Neural cell (in vitro differentiated cells): ENCODE measurements at regions not wholly inside any gene's neighbourhood (a gene's known extent, or its start where the extent isn't known, plus 50 kb on each side); places are given as distances from the start of the nearest gene placed in this dataset.

Experiments used
- H2AFZ ChIP-seq: fragments of 200-600, 300-800 bp; sonication (generic), shearing (Covaris generic); 2 replicates; pipeline ENCODE4 v1.6.0; 2014; ENCODE audit warnings: low read depth, mild to moderate bottlenecking, antibody characterized with exemption, low read length, moderate library complexity
- H3F3A ChIP-seq: fragments of 200-600 bp; shearing (Covaris generic); 2 replicates; pipeline ENCODE4 v1.6.1; 2016; ENCODE audit warnings: mild to moderate bottlenecking, moderate library complexity, mixed read lengths, antibody characterized with exemption, low read length; ENCODE audit not compliant: insufficient read depth, poor library complexity, severe bottlenecking
- H3K27ac ChIP-seq: fragments of 200-600, 300-800 bp; sonication (generic), shearing (Covaris generic); 2 replicates; pipeline ENCODE4 v1.5.1; 2014; ENCODE audit warnings: mild to moderate bottlenecking, low read length, moderate library complexity
- H3K27me3 ChIP-seq: fragments of 300-800, 200-600 bp; sonication (generic), shearing (Covaris generic); 2 replicates; pipeline ENCODE4 v1.6.0; 2014; ENCODE audit warnings: mild to moderate bottlenecking, low read depth, low read length, moderate library complexity; ENCODE audit not compliant: insufficient read depth
- H3K36me3 ChIP-seq: fragments of 300-800, 200-600 bp; sonication (generic), shearing (Covaris generic); 2 replicates; pipeline ENCODE4 v1.5.1; 2014; ENCODE audit warnings: mild to moderate bottlenecking, antibody characterized with exemption, low read length, moderate library complexity; ENCODE audit not compliant: insufficient read depth
- H3K4me2 ChIP-seq: fragments of 300-800, 200-600 bp; sonication (generic), shearing (Covaris generic); 2 replicates; pipeline ENCODE4 v1.6.0; 2014; ENCODE audit warnings: mild to moderate bottlenecking, low read length
- H3K4me3 ChIP-seq: fragments of 300-800, 200-600 bp; sonication (generic), shearing (Covaris generic); 2 replicates; pipeline ENCODE4 v1.5.1; 2014; ENCODE audit warnings: mild to moderate bottlenecking, low read length, moderate library complexity
- H3K79me2 ChIP-seq: fragments of 200-600 bp; shearing (Covaris generic); replicated peaks from 2 replicates; pipeline ENCODE4 v1.6.0; 2014; ENCODE audit warnings: mild to moderate bottlenecking, low read length, moderate library complexity; ENCODE audit not compliant: insufficient read depth
- H3K9ac ChIP-seq: fragments of 300-800, 200-600 bp; sonication (generic), shearing (Covaris generic); 2 replicates; pipeline ENCODE4 v1.6.1; 2016; ENCODE audit warnings: mild to moderate bottlenecking, low read length, mixed read lengths
- H3K9me2 ChIP-seq: fragments of 200-600 bp; shearing (Covaris generic); 2 replicates; pipeline ENCODE4 v1.6.1; 2016; ENCODE audit warnings: mild to moderate bottlenecking, low read length, mixed read lengths; ENCODE audit not compliant: insufficient read depth
- H3K9me3 ChIP-seq: fragments of 200-600, 300-800 bp; sonication (generic), shearing (Covaris generic); 2 replicates; pipeline ENCODE4 v1.6.1; 2016; ENCODE audit warnings: mild to moderate bottlenecking, mixed run types, low read length, moderate library complexity, mixed read lengths
- H4K20me1 ChIP-seq: fragments of 200-600 bp; shearing (Covaris generic); 2 replicates; pipeline ENCODE4 v1.6.1; 2016; ENCODE audit warnings: mild to moderate bottlenecking, mixed run types; ENCODE audit not compliant: insufficient read depth
- CTCF ChIP-seq: fragments of 450-650 bp; IDR thresholded peaks from 2 replicates; pipeline ENCODE4 v1.5.1; 2014; ENCODE audit warnings: antibody characterized with exemption, mild to moderate bottlenecking, moderate library complexity; ENCODE audit not compliant: poor library complexity, severe bottlenecking
- EP300 ChIP-seq: fragments of 450-650 bp; conservative IDR thresholded peaks from 2 replicates; pipeline ENCODE4 v1.6.1; 2014; ENCODE audit warnings: antibody characterized with exemption, mild to moderate bottlenecking, moderate library complexity; ENCODE audit not compliant: poor library complexity, severe bottlenecking
- EZH2 ChIP-seq: fragments of 200-600, 300-800 bp; shearing (Covaris generic), sonication (generic); IDR thresholded peaks from 2 replicates; pipeline ENCODE4 v1.6.1; 2014; ENCODE audit warnings: antibody characterized with exemption, low read length, borderline replicate concordance, mild to moderate bottlenecking; ENCODE audit not compliant: insufficient read depth, poor library complexity, severe bottlenecking
- MXI1 ChIP-seq: fragments of 450-650 bp; conservative IDR thresholded peaks from 2 replicates; pipeline ENCODE4 v1.6.1; 2014; ENCODE audit warnings: antibody characterized with exemption, mild to moderate bottlenecking; ENCODE audit not compliant: poor library complexity, severe bottlenecking
- POLR2AphosphoS5 ChIP-seq: IDR thresholded peaks from 2 replicates; pipeline ENCODE4 v1.6.1; 2012
- RAD21 ChIP-seq: fragments of 450-650 bp; conservative IDR thresholded peaks from 2 replicates; pipeline ENCODE4 v1.6.1; 2014; ENCODE audit warnings: antibody characterized with exemption, mild to moderate bottlenecking, moderate library complexity
- REST ChIP-seq: IDR thresholded peaks from 2 replicates; pipeline ENCODE4 v1.6.1; 2012; ENCODE audit warnings: borderline replicate concordance
- SMC3 ChIP-seq: fragments of 450-650 bp; conservative IDR thresholded peaks from 2 replicates; pipeline ENCODE4 v1.6.1; 2014; ENCODE audit warnings: antibody characterized with exemption, mild to moderate bottlenecking, moderate library complexity; ENCODE audit not compliant: poor library complexity
- TAF1 ChIP-seq: IDR thresholded peaks from 2 replicates; pipeline ENCODE4 v1.6.1; 2012; ENCODE audit warnings: low read depth

- no peaks in the 10 kb centered on the region for H3K79me2 ChIP-seq
- H3K9ac ChIP-seq = no peak overlapping the region
- no peaks in the 10 kb centered on the region for H4K20me1 ChIP-seq
- no peaks in the 10 kb centered on the region for H3K36me3 ChIP-seq
- no peaks in the 10 kb centered on the region for H3K9me2 ChIP-seq
- TF ChIP-seq CTCF = no peak
- TF ChIP-seq EP300 = no peak
- no peak for TF ChIP-seq SMC3
- TF ChIP-seq RAD21 = no peak
- no peak for TF ChIP-seq REST
- TF ChIP-seq EZH2 = no peak
- no peak for TF ChIP-seq TAF1
- no peak for TF ChIP-seq POLR2AphosphoS5
- TF ChIP-seq MXI1 = no peak
- no peak overlapping the region for H3K27ac ChIP-seq
- no peak overlapping the region for H3K4me3 ChIP-seq
- H3K27me3 ChIP-seq = no peaks in the 10 kb centered on the region
- no peak overlapping the region for H2AFZ ChIP-seq
- H3K4me2 ChIP-seq = no peak overlapping the region
- H3K9me3 ChIP-seq = no peaks in the 10 kb centered on the region
- no peaks in the 10 kb centered on the region for H3F3A ChIP-seq
Measured at GRCh38 chr6:9522101-9522500, 892.8 kb downstream of the TFAP2A start.

GRCh38 chr6:9521152-9521530 is 893.7 kb downstream of the TFAP2A start:
- no peaks in the 10 kb centered on the region for H3F3A ChIP-seq
- H2AFZ ChIP-seq = no peak overlapping the region
- H3K4me2 ChIP-seq = no peak overlapping the region
- H3K27ac ChIP-seq = no peak overlapping the region
- no peaks in the 10 kb centered on the region for H3K36me3 ChIP-seq
- H3K9me2 ChIP-seq = no peaks in the 10 kb centered on the region
- no peaks in the 10 kb centered on the region for H3K27me3 ChIP-seq
- no peak overlapping the region for H3K9ac ChIP-seq
- H3K9me3 ChIP-seq = no peaks in the 10 kb centered on the region
- H3K79me2 ChIP-seq = no peaks in the 10 kb centered on the region
- no peaks in the 10 kb centered on the region for H4K20me1 ChIP-seq
- TF ChIP-seq CTCF (no peak), EP300 (no peak), EZH2 (no peak), TAF1 (no peak), MXI1 (no peak), POLR2AphosphoS5 (no peak)
- no peak overlapping the region for H3K4me3 ChIP-seq
